Brain pericyte (primary cell): ENCODE measurements at regions not wholly inside any gene's neighbourhood (a gene's known extent, or its start where the extent isn't known, plus 50 kb on each side); places are given as distances from the start of the nearest gene placed in this dataset.
"Not testable (repeated sequence)": the region's sequence is repeated elsewhere in the genome, so short reads cannot be mapped to it uniquely, and the experiment has no call there.

Experiments
- DNase-seq: peaks from one replicate; pipeline ENCODE4 v3.0.0-alpha.2; 2012; ENCODE audit warnings: low read depth, low spot score

DNA sequence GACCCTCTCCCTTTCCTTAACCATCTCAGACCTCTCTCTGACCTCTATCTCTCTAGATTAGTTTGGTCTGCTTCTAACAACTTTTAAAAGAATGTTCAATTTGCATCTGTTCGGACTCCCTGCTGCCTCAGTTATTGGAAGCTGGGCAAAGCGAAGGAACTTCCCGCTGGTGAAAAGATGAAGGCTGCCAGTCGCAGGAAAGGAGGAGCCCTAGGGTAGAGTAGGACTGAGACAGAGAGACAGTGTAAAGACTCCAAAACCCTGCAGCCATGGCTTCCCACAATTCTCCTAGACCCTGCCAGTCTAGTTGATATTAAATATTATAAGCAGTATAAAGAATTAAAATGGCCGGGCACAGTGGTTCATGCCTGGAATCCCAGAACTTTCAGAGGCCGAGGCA lies 581.8 kb downstream of the EPM2A start:
- no peak for DNase-seq

DNA sequence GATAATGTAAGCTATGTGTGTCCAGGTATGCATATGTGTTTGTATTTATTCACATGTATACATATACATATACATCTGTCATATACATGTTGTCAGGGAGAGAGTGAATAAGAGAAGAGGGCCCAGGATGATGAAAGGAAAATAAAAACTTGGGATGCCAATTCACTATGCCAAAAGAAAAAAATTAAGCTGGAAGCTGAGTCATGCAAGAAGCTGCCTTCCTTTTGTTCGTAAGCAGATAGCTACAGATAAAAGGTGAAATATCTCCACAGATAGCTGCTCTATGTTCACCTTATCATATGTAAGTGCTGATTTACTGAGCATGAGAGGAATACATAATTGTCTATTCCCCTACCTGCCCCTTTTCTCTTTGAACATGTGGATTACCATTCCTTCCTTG lies 579.9 kb downstream of the EPM2A start:
- DNase-seq = no peak

DNA sequence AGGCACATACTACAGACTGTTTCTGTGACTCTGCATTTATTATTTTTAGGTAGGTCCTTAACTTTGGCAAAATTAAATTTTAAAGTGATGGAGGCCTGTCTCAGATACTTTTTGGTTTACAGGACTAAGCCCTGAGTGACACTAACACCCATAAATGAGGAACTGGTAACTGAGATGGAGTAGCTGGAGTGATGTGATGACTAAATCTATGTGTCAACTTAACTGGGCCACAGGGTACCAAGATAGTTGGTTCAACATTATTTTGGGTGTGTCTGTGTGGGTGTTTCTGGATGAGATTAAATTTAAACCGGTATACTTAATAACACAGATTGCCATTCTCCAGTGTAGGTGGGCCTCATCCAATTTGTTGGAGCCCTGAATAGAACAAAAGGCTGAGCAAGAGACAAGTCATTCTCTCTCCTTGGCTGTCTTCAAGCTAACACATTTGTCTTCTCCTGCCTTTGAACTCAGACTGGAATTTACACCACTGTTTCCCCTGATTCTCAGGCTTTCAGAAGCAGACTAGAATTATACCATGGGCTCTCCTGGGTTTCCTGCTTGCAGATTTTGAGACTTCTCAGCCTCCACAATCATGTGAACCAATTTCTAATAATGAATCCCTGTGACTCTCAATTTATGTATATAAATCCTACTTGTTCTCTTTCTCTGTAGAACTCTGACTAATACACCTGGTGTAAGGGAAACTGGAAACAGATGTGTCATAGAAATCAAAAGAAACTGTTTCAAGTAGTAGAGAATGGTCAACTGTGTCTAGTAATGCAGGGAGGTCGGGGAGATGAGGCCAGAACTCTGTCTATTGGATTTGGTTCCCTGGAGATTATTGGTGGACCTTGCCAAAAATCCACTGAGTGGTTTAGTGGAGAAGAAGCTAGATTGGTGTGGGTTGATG lies 579.2 kb downstream of the EPM2A start:
- no peak for DNase-seq

DNA sequence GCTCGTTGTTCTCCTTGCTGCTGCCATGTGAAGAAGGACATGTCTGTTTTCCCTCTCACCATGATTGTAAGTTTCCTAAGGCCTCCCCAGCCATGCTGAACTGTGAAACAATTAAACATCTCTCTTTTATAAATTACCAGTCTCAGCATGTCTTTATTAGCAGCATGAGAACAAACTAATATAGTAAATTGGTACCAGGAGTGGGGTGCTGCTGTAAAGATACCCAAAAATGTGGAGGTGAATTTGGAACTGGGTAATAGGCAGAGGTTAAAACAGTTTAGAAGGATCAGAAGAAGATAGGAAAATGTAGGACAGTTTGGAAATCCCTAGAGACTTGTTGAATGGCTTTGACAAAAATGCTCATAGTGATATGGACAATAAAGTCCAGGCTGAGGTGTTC lies 576.7 kb downstream of the EPM2A start:
- not testable (repeated sequence) for DNase-seq

DNA sequence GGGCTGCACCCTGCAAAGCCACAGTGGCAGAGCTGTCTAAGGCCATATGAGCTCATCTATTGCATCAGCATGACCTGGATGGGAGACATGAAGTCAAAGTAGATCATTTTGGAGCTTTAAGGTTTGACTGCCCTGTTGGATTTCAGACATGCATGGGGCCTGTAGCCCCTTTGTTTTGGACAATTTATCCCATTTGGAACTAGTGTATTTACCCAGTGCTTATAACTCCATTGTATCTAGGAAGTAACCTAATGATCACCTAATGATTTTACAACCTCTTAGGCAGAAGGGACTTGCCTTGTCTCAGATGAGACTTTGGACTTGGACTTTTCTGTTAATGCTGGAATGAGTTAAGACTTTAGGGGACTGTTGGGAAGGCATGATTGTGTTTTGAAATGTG lies 575.4 kb downstream of the EPM2A start:
- DNase-seq = no peak

DNA sequence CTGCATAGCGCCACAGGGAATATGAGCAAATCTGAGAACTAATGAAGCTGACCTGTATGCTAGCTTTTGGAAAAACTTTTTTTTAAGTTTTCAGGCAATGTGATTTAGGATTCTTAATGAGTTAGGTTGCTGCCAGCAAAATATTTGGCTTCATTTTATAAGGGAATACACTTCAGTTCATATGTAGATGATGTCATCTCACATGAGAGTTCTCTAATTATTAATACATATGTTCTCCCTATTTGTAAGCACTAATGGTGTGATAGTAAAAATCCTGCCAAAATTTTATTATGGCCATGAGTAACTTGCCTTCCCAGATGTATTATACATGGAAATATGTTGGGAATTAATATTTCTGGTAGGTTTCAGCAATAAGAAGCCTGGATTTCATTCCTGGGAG lies 573.8 kb downstream of the EPM2A start:
- DNase-seq = no peak

DNA sequence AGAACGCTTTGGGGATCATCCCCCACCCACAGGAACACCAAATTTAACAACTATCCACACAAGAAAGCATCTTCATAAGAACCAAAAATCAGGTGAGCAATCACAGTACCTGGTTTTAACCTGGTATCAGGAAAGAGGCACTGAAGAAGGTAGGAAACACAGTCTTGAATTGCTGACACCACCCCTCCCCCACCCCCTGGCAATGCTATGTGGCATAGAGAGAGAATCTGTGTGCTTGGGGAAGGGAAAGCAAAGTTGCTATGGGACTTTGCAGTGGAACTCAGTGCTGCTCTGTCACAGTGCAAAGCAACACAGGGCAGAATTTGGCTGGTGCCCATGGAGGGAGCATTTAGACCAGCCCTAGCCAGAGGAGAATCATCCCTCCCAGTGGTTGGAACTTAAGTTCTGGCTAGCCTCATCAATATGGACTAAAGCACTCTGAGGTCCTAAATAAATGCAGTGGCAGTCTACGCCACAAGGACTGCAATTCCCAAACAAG lies 565.5 kb downstream of the EPM2A start:
- no peak for DNase-seq

DNA sequence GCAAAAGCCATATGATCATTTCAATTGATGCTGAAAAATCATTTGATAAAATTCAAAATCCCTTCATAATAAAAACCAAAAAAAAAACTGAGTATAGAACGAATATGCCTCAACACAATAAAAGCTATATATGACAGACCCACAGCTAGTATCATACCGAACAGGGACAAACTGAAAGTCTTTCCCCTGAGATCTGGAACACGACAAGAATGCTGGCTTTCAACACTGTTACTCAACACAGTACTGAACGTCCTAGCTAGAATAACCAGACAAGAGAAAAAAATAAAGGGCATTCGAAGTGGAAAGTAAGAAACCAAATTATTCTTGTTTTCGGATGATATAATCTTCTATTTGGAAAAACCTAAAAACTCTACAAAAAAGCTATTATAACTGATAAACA lies 559.9 kb downstream of the EPM2A start:
- no peak for DNase-seq

DNA sequence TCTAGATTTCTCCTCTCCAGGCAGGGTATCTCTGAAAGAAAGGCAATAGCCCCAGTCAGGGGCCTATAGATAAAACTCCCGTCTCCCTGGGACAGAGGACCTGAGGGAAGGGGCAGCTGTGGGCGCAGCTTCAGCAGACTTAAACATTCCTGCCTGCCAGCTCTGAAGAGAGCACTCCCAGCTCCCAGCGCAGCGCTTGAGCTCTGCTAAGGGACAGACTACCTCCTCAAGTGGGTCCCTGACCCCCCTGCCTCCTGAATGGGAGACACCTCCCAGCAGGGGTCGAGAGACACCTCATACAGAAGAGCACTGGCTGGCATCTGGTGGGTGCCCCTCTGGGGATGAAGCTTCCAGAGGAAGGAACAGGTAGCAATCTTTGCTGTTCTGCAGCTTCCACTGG lies 556.9 kb downstream of the EPM2A start:
- no peak for DNase-seq

DNA sequence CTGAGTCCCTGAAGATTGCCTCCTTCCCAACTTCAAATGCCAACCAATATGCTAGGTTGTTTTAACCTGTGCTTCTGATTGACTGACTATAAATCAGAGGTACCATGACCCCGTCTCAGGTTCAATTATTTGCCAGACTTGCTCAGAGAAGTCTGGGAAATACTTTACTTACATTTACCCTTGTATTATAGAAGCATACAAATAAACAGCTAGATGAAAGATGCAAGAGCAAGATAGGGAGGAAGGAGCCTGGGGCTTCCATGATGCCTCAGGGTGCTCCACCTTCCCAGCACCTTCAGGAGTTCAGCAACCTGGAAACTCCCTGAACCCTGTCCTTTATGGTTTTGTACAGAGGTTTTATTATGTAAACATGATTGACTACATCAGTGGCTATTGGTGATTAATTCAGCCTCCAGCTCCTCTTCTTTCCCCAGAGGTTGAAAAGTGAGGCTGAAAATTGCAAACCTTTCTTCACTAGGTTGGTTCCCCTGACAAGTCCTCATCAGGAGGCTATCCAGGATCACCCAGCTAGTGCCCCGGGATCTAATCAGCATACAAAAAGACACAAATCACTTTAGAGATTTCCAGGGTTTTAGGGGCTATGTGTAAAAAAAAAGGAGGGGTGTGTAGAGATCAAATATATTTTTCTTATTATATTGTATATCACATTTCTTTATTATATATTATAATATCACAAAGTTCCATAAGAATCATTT lies 547.7 kb downstream of the EPM2A start:
- DNase-seq = no peak

DNA sequence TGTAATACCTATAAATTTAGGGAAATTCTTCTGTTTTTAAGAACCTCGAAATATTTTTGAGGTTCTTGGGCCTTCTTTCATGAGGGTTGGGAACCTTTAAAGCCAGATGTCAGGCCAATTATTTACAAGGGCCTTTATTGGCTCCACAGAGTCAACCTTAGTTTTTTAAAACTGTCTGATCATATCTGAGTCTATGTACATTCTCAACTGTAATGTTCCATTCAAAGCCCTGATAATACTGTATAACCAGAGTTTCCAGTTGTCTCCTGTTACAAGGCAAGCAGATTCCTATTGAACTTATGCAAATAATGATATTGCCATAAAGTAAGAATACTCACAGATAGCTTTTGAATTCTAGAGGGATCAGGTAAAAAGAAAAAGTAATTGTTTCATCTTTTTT lies 545.5 kb downstream of the EPM2A start:
- DNase-seq = no peak

DNA sequence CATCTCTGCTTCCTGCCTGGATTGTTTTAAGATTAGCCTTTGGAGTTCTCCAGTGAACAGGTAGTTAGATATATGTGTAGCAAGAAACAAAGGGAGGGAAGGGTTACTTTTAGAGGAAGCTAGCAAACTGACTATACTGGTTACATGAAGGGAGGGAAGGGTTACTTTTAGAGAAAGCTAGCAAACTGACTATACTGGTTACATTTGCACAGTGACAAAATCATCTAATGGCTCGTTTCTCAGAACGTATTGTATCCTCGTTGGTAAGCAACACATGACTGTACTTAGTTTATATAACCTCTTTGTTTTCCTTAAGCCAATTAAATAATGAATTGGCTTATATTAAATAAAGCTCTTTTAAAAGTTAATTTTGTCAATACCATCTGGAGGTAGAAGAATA lies 540.9 kb downstream of the EPM2A start:
- no peak for DNase-seq

DNA sequence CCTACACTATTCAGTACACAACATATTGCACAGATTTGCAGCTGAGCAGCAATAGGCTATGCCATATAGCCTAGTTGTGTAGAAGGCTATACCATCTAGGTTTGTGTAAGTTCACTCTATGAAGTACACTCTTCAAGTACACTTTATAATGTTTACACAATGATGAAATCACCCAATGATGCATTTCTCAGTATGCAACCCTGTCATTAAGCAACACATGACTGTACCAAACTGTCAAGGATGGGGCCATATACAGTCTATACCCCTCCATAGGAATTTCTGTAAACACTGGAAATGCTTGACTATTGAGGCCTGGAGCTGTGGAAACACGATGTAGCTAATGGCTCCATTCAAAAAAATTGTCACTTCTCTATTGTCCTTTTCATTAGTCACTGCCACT lies 535.4 kb downstream of the EPM2A start:
- no peak for DNase-seq

DNA sequence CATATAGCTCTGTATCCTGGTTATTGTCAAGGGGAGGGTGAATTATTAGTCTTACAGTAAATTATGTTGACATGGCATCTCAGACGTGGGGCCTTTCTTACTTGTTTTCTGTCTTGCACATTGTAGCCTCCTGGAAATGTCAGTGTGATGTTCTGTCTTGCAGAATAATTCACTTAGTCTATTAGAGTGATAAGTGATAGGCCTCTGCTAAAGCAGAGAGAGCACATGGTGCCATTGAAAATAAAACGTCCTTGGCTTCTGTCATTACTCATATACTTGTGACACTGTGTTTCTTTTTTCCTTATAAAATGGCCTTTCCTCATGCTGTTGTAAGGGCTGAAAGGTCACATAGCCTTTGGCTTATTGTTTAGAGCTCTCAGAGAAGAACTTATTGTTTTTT lies 531.0 kb downstream of the EPM2A start:
- no peak for DNase-seq

DNA sequence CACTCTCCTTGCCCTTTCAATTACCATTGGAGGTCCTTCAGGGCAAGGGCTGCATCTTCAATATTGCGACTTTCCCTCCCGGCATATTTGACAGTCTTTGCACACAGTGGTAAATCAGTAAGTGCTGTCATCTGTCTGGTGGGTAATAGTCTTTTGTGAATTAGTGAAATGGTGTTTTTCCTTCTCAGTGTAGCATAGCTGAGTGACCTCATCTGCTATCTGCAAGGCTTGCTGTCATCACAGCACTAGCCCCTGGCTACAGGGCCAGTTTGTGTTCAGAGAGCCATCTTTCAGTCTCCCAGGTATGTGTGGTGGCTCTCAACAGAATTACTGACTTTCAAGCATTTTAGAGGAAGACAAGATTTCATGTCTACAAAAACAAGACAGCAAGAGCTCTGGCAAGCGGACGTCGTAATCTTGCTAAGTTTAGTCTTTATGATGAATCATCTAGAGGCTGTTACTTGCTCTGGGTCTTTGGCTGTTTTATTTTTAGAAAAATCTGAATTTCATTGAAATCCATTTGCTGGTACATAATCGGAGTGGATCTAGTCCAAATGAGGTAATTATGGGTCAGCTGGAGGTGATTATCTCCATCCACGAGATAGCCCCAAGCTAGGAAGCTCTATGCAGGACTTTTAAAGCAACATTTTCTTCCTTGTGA lies 528.9 kb downstream of the EPM2A start:
- DNase-seq = no peak

DNA sequence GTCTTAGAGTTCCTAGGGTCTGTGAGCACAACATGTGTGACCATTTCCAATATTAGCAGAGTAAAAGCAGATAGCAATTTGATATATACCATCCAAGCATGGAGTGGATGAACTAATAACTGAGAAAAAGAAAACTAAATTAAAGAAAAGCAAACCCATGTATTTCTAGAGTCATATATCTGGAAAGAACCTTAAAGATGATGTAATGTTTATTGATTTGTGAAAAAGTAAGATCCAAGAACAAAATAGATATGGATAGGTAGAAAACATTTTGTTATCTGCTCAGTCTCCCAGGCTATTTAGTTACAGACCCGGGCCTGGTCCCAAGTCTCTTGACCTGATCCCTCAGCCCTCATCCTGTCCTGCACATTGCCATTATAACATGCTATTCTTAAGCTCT lies 526.8 kb downstream of the EPM2A start:
- DNase-seq = no peak

DNA sequence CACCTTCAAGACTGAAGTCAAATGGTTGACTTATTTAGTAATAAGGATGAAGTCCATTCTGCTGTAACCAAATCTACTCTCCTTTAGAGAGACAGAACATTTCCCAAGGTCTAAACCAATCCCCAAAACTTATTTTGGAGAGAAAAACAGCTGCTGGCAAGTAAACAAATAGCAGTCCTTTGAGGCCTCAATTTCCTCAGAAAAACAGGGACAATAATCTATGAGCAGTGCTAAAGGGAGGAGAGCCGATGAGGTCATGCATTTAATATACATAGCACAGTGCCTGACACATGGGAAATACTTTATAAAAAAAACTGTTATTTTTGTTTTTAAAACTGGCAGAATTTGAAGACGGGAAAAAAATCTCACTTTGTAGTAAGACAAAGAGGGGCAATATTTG lies 526.0 kb downstream of the EPM2A start:
- DNase-seq = no peak

DNA sequence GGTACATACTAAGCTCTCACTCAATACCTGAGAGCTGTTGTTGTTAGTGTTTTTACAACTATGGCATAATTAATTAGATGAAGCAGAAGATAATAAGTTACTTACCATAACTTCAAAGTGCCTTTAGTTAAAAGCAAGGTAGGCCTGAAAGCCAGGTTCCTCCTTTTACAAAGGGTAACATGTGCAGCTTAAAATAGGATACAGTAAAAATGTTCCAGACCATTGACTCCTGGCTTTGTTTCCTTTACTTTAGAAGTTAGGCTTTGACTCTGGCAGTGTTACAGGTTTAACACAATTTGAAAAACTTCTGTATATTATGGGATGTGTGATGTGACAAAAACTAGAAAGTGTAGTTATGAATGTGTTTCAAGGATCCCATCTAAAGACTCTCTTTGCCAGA lies 522.5 kb downstream of the EPM2A start:
- DNase-seq = no peak

DNA sequence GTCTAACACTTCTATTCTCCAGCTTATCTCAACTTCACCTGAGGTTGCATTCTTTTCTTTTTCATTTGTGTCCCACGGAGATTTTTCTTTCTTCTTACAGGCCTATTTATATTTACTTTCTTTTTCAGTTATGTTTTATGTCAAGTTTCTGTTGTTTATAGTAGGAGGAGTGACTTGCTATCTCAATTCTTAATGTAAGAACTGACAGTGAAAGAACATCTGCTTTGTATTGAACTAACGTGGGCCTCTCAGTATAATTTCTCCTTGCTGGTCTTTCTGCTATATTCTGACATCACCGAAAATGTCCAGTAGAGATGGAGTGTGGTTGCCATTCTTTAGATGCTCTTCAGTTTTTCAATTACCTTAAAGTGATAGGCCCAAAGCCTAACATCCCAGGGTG lies 521.7 kb downstream of the EPM2A start:
- DNase-seq = no peak

DNA sequence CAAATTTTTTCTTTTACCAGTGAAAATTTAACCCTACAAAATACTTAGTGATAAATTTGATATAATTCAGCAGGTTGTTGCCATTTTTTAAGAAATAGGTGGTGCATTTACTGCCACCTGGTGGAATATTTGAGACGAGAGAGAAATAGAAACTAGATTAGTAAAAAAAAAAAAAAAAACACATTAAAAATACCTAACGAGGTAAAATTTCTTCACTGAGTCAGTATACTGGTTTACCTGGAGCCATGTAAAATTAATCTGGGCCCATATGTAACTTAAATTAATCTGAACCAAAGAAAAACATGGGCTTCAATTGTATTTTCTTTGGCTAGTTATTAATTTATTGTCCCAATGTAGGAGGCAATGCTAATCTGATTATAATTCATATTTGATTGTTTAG lies 520.8 kb downstream of the EPM2A start:
- no peak for DNase-seq

DNA sequence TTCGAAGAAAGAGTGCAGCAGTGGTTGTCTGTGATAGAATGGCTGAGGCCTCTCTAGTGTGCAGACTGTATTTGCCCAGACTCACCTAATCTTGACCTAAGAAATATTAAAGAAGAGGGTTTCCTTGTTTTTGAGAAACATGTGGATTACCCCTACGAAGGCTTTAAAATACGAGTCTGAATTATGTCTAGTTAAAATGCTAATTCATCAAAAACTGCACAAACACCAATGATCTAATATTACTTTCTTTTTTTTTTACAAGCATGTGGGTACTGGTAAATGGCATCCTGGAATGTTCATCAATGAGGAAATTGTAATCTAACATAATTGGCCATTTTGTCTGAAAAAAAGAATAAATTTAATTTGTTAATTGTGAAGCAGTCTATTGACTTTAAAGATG lies 510.9 kb downstream of the EPM2A start:
- no peak for DNase-seq

DNA sequence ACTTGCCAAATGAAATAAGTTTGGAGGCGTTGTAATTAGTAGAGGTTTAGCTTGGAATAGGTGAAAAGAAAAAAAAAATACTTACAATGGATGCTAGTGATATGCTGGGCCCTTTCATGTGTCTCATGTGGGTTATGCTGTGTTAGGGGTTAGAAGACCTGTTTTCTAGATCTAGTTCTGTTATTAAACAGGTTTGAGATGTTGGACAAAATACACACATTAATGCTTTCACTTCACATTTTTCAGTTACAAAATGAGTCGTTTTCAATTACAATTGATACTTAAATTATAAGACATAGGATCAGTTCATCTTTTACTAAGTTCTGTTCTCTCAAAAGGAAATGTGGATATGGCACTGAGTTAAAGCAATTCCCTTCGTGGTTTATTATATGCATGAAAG lies 509.8 kb downstream of the EPM2A start:
- DNase-seq = no peak

DNA sequence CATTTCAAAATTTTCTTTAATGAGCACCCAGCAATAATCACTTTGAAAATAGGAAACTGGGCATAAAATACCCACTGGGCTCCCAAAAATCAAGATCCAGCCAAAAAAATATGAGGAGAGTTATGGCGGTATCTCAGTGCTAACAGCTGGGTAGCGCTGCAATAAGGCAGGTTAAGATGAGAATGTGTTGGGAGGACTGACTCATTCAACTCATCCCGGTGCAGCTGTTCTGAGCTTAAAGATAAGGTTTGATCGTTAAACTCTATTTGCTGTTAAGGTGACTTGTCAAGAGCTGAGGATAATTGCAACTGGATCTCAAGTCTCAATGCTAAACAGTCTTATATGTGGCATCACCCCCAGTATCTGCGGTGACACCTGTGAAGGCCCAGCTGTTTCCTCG lies 507.7 kb downstream of the EPM2A start:
- no peak for DNase-seq
